Colonic mucosa (tissue), 4 donors: ENCODE measurements at regions not wholly inside any gene's neighbourhood (a gene's known extent, or its start where the extent isn't known, plus 50 kb on each side); places are given as distances from the start of the nearest gene placed in this dataset.

ENCODE experiments used
- DNase-seq: peaks from one replicate; pipeline ENCODE4 v3.0.0-alpha.2; 2020
- H3K27ac ChIP-seq: fragments of 200-600 bp; one replicate; pipeline ENCODE4 v1.8.0; 2021
- H3K27me3 ChIP-seq: fragments of 200-600 bp; one replicate; pipeline ENCODE4 v1.8.0; 2021
- H3K36me3 ChIP-seq: fragments of 200-600 bp; one replicate; pipeline ENCODE4 v1.8.0; 2021
- H3K4me1 ChIP-seq: fragments of 200-600 bp; one replicate; pipeline ENCODE4 v1.8.0; 2021; ENCODE audit warnings: mild to moderate bottlenecking
- H3K4me3 ChIP-seq: fragments of 200-600 bp; one replicate; pipeline ENCODE4 v1.8.0; 2021
- H3K9ac ChIP-seq, 2 donors: one replicate each; pipeline ENCODE4 v1.7.0; 2013; ENCODE audit warnings: control low read depth in 2 of 2, low read depth in 2 of 2, low read length in 2 of 2
- H3K9me3 ChIP-seq: fragments of 200-600 bp; one replicate; pipeline ENCODE4 v1.8.0; 2021
- intact Hi-C: fragments of 100-400 bp; cut with DNase I; formaldehyde crosslinking; loops from one replicate; pipeline ENCODE4 v1.14.1; 2022
- TF ChIP-seq, protein P1 (sequence below): fragments of 200-600 bp; IDR thresholded peaks from one replicate; pipeline ENCODE4 v1.8.0; 2022; ENCODE audit warnings: antibody characterized with exemption, mild to moderate bottlenecking
- donor health status: healthy.
- donor health status: DM: no; HTN: no; CAD: no.
- donor health status: DM: no; HTN: no; CAD: no.

DNA sequence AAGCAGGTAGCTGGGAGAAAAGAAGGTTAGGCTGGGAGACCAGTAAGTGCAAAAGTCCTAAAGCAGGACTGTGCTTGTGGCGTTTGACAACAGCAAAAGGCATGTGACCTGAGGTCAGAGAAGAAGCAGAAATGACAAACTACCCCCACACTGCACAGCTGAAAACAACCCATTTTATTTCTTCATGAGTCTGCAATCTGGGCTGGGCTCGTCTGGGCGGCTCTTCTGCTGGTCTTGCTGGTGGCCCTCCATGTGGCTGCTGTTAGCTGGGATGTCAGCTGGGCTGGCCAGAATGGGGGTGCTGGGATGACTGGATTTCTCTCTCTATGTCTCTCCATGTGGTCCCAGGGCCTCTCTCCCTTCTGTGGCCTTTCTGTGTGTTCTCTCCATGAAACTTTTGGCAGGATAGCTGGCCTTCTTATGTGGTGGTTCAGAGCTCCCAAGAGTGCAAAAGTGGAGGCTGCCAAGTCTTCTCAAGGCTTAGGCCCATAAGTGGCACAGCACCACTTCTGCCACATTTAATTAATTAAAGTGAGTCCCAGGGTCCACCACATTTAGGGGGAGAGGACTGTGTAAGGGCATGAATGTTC is 128.6 kb downstream of the RIPK4 start:
- no peak for DNase-seq
- H3K4me3 ChIP-seq, result no peak overlapping the region
- no peaks in the 10 kb centered on the region for H3K9me3 ChIP-seq
- H3K27me3 ChIP-seq, result no peaks in the 10 kb centered on the region
- TF ChIP-seq, protein P1, sequence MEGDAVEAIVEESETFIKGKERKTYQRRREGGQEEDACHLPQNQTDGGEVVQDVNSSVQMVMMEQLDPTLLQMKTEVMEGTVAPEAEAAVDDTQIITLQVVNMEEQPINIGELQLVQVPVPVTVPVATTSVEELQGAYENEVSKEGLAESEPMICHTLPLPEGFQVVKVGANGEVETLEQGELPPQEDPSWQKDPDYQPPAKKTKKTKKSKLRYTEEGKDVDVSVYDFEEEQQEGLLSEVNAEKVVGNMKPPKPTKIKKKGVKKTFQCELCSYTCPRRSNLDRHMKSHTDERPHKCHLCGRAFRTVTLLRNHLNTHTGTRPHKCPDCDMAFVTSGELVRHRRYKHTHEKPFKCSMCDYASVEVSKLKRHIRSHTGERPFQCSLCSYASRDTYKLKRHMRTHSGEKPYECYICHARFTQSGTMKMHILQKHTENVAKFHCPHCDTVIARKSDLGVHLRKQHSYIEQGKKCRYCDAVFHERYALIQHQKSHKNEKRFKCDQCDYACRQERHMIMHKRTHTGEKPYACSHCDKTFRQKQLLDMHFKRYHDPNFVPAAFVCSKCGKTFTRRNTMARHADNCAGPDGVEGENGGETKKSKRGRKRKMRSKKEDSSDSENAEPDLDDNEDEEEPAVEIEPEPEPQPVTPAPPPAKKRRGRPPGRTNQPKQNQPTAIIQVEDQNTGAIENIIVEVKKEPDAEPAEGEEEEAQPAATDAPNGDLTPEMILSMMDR, result no peak
- no peaks in the 10 kb centered on the region for H3K36me3 ChIP-seq
- intact Hi-C loops, result no loop called here
- H3K9ac ChIP-seq, result no peak overlapping the region
- no peaks in the 10 kb centered on the region for H3K4me1 ChIP-seq
- H3K27ac ChIP-seq, result no peak overlapping the region

DNA sequence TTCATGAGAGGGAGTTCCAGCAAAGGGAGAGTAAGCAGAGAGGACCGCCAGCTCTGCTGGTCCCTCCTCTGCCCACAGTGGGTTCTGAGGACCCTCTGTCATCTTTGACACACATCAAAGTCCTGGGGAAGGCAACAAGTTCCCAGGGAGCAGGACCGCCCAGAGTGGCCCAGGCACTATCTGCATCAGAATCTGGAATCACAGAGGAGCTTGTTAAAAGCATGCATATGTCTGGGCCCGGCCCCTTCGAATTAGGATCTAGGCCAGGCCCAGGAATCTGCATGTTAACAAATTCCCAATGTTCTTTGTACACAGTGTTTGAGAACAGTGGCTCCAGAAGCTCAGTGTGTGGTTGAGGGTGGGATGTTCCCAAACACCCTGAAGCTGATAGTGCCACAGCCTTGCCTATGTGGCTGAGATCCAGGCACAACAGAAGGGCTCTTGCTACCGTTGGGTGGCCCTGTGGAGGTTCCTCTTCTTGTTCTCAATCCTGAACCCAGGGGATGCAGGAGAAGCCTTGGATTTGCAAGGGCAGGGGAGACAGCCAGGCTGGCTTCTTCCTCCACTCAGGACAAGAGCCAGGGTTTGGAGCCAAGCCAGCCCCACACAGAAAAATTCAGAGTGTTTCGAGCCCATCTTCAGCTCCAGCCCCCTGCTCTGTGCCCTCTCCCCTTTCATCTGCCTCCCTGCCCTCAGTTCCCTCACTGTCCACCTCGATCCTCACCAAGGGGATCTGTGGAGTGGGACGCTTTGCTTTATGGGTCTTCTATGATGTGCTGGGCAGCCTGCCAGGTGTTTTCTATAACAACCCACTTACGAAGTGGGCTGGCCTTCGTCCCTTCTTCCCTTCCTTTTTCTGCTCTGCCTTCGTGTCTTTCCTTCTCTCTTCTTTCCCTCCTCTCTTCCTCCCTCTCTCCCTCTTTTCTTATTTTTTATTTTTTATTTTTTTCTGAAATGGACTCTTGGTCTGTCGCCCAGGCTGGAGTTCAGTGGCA is 129.0 kb upstream of the TMPRSS2 start:
- DNase-seq, result no peak
- no peaks in the 10 kb centered on the region for H3K27me3 ChIP-seq
- no peaks in the 10 kb centered on the region for H3K9me3 ChIP-seq
- TF ChIP-seq, protein P1, result no peak
- no peak overlapping the region for H3K9ac ChIP-seq
- H3K4me1 ChIP-seq, result no peaks in the 10 kb centered on the region
- H3K27ac ChIP-seq, result no peak overlapping the region
- H3K36me3 ChIP-seq, result no peaks in the 10 kb centered on the region
- H3K4me3 ChIP-seq, result no peak overlapping the region
- intact Hi-C loops, result no loop called here

DNA sequence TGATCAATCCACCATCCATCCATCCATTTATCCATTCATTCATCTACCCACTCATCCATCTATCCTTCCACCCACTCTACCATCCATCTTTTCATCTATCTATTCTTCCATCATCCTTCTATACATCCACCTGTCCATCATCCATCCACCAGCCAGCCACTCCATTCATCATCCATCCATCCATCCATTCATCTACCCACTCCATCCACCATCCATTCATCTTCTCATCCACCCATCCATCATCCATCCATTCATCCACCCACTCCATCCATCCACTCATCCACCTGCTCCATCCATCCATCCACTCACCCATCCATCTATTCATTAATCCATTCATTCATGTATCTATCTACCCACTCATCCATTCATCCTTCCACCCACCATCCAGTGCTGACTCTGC is 127.9 kb upstream of the TMPRSS2 start:
- Histone ChIP-seq H3K9me3 (no peaks in the 10 kb centered on the region), H3K27me3 (no peaks in the 10 kb centered on the region), H3K9ac (no peak overlapping the region), H3K27ac (no peak overlapping the region), H3K4me1 (no peaks in the 10 kb centered on the region), H3K4me3 (no peak overlapping the region), H3K36me3 (no peaks in the 10 kb centered on the region)
- DNase-seq, result no peak
- TF ChIP-seq, protein P1, result no peak
- intact Hi-C loops, result no loop called here

DNA sequence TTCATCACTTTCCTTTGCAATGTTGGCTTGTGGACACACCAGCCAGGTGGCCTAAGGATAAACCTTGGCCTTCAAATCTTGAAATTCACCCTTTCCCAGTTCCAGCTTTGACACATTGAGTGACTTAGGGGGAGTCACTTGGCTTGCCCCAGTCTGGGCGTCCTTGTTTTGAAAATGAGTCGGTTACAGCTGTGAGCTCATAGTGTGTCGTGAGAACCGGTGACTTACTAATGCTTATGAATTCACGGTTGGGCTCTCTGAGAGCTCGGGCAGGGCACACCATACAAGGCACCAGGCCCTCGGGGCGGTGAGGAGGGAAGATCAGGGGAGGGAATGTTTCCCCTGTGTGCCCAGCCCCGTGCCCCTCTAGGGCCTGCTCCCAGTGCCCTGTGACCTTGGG is 126.9 kb upstream of the TMPRSS2 start:
- H3K27ac ChIP-seq, result no peak overlapping the region
- no peak overlapping the region for H3K9ac ChIP-seq
- H3K36me3 ChIP-seq, result no peaks in the 10 kb centered on the region
- DNase-seq, result no peak
- H3K9me3 ChIP-seq, result no peaks in the 10 kb centered on the region
- H3K4me1 ChIP-seq, result no peaks in the 10 kb centered on the region
- H3K4me3 ChIP-seq, result no peak overlapping the region
- H3K27me3 ChIP-seq, result no peaks in the 10 kb centered on the region
- TF ChIP-seq, protein P1, result no peak
- intact Hi-C loops, result no loop called here

DNA sequence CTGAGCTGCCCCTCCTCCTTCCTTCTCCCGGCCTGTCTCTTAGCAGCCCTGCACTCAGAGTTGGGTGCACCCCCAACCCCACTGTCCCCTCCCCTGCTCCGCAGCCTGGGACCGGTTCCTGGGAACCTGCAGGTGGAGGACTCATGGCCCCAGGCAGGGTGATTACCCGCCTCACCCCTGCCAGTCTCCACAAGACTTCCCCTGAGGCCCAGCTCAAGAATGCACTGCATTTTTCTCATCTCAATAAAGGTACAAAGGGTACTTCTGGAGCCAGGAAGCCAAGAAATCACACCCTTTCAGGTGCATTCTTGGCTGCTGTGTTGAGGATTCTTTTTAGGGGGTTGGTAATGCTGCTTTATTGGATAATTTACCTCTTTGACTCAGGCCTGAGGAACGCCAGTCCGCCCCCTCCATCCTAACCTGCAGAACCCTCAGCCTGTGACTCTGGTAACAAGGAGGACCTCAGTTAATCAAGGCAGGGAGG is 126.3 kb upstream of the TMPRSS2 start:
- H3K4me3 ChIP-seq, result no peak overlapping the region
- no peak overlapping the region for H3K9ac ChIP-seq
- no peaks in the 10 kb centered on the region for H3K9me3 ChIP-seq
- no peaks in the 10 kb centered on the region for H3K36me3 ChIP-seq
- no peaks in the 10 kb centered on the region for H3K27me3 ChIP-seq
- H3K27ac ChIP-seq, result no peak overlapping the region
- H3K4me1 ChIP-seq, result no peaks in the 10 kb centered on the region
- TF ChIP-seq, protein P1, result no peak
- intact Hi-C loops, result no loop called here
- DNase-seq, result peak; percentile 39
